CD4-positive, CD25-positive, alpha-beta regulatory T cell (primary cell): ENCODE measurements at regions not wholly inside any gene's neighbourhood (a gene's known extent, or its start where the extent isn't known, plus 50 kb on each side); places are given as distances from the start of the nearest gene placed in this dataset.

Source experiments
- ATAC-seq, 2 donors: fragments of 150-1000 bp; cut with Tn5 transposase; one replicate each; pipeline ENCODE4 v1.10.0; 2021; ENCODE audit warnings: low read depth in 2 of 2, moderate number of reproducible peaks in 2 of 2, moderate library complexity in 1 of 2
- DNase-seq, 3 donors: peaks; one replicate each; pipeline versions ENCODE4 v3.0.0 to v3.0.0-alpha.2; 2012 to 2022; ENCODE audit warnings: mixed read lengths in 1 of 3
- H3K27ac ChIP-seq: one replicate; pipeline ENCODE4 v1.7.0; 2013; ENCODE audit warnings: mild to moderate bottlenecking, low read length; ENCODE audit not compliant: insufficient read depth, poor library complexity, severe bottlenecking
- H3K27me3 ChIP-seq: one replicate; pipeline ENCODE4 v1.7.0; 2013; ENCODE audit warnings: low read length; ENCODE audit not compliant: control insufficient read depth, insufficient read depth
- H3K36me3 ChIP-seq: one replicate; pipeline ENCODE4 v1.7.0; 2013; ENCODE audit warnings: mild to moderate bottlenecking, low read length, moderate library complexity; ENCODE audit not compliant: control insufficient read depth, insufficient read depth
- H3K4me1 ChIP-seq: 2 replicates; pipeline ENCODE4 v1.7.0; 2013; ENCODE audit warnings: mild to moderate bottlenecking, low read length; ENCODE audit not compliant: insufficient read depth, control insufficient read depth, poor library complexity, severe bottlenecking
- H3K4me3 ChIP-seq: one replicate; pipeline ENCODE4 v1.7.0; 2013; ENCODE audit warnings: low read depth, mild to moderate bottlenecking, low read length, moderate library complexity
- H3K9me3 ChIP-seq, 2 experiments: 1 replicate in 1 of 2; 2 replicates in 1 of 2; pipeline ENCODE4 v1.7.0; 2013; ENCODE audit warnings: low read length in 2 of 2, mild to moderate bottlenecking in 1 of 2, moderate library complexity in 1 of 2; ENCODE audit not compliant: control insufficient read depth in 2 of 2
- H3K27ac Mint-ChIP-seq, 3 donors: one replicate each; pipeline ENCODE4 v1.8.0; 2020 to 2022; ENCODE audit warnings: mild to moderate bottlenecking in 3 of 3, mixed read lengths in 3 of 3, moderate library complexity in 2 of 3
- H3K27me3 Mint-ChIP-seq: one replicate; pipeline ENCODE4 v1.8.0; 2022; ENCODE audit warnings: mild to moderate bottlenecking, mixed read lengths
- H3K36me3 Mint-ChIP-seq: one replicate; pipeline ENCODE4 v1.8.0; 2020; ENCODE audit warnings: mixed read lengths
- H3K4me1 Mint-ChIP-seq, 4 donors: one replicate each; pipeline ENCODE4 v1.8.0; 2020 to 2022; ENCODE audit warnings: mixed read lengths in 4 of 4, mild to moderate bottlenecking in 1 of 4
- H3K4me3 Mint-ChIP-seq, 4 donors: one replicate each; pipeline ENCODE4 v1.8.0; 2020 to 2022; ENCODE audit warnings: mild to moderate bottlenecking in 4 of 4, mixed read lengths in 4 of 4, moderate library complexity in 3 of 4
- H3K9me3 Mint-ChIP-seq, 7 donors: one replicate each; pipeline ENCODE4 v1.8.0; 2020 to 2022; ENCODE audit warnings: mixed read lengths in 7 of 7, mild to moderate bottlenecking in 3 of 7, moderate library complexity in 2 of 7

GRCh38 chr10:6863381-6863780 is 283.3 kb upstream of the PRKCQ start:
- Mint-ChIP-seq H3K36me3 (no peaks in the 10 kb centered on the region), H3K4me1 (no peaks in the 10 kb centered on the region), H3K27me3 (peaks cover 38% of the 10 kb centered on the region), H3K9me3 (peaks cover 0 to 4% (median 3%) of the 10 kb centered on the region in 7 donors), H3K4me3 (no peak overlapping the region), H3K27ac (no peak overlapping the region)
- Histone ChIP-seq H3K4me1 (no peaks in the 10 kb centered on the region), H3K27ac (no peak overlapping the region), H3K27me3 (peaks cover 10% of the 10 kb centered on the region), H3K4me3 (no peak overlapping the region), H3K36me3 (no peaks in the 10 kb centered on the region), H3K9me3 (no peaks in the 10 kb centered on the region)
- ATAC-seq (no peak), DNase-seq (no peak)

- DNase-seq (no peak), ATAC-seq (no peak)
- Mint-ChIP-seq H3K4me1 (peaks cover 0 to 2% (median 0%) of the 10 kb centered on the region in 4 donors), H3K9me3 (peaks cover 0 to 2% (median 0%) of the 10 kb centered on the region in 7 donors), H3K36me3 (no peaks in the 10 kb centered on the region), H3K27ac (no peak overlapping the region), H3K4me3 (no peak overlapping the region), H3K27me3 (peaks cover 40% of the 10 kb centered on the region)
- no peaks in the 10 kb centered on the region for H3K4me1 ChIP-seq
- H3K9me3 ChIP-seq: no peaks in the 10 kb centered on the region
- H3K4me3 ChIP-seq: no peak overlapping the region
- no peak overlapping the region for H3K27ac ChIP-seq
- H3K36me3 ChIP-seq: no peaks in the 10 kb centered on the region
- peaks cover 4% of the 10 kb centered on the region for H3K27me3 ChIP-seq
Measured at GRCh38 chr10:6850452-6850851, 270.4 kb upstream of the PRKCQ start.

- Mint-ChIP-seq H3K36me3 (no peaks in the 10 kb centered on the region), H3K27me3 (peaks cover 37% of the 10 kb centered on the region), H3K4me1 (no peaks in the 10 kb centered on the region), H3K9me3 (peaks cover 0 to 2% (median 0%) of the 10 kb centered on the region in 7 donors), H3K4me3 (no peak overlapping the region), H3K27ac (no peak overlapping the region)
- DNase-seq: no peak
- H3K4me3 ChIP-seq: no peak overlapping the region
- H3K36me3 ChIP-seq: no peaks in the 10 kb centered on the region
- no peak overlapping the region for H3K27ac ChIP-seq
- no peaks in the 10 kb centered on the region for H3K4me1 ChIP-seq
- H3K27me3 ChIP-seq: peaks cover 4% of the 10 kb centered on the region
- no peak for ATAC-seq
- no peaks in the 10 kb centered on the region for H3K9me3 ChIP-seq
Measured at GRCh38 chr10:6847561-6847960, 267.5 kb upstream of the PRKCQ start.

- H3K27ac Mint-ChIP-seq: no peak overlapping the region
- no peaks in the 10 kb centered on the region for H3K4me1 ChIP-seq
- no peak overlapping the region for H3K4me3 ChIP-seq
- H3K9me3 ChIP-seq: no peaks in the 10 kb centered on the region
- H3K27me3 Mint-ChIP-seq: peaks cover 26% of the 10 kb centered on the region
- no peaks in the 10 kb centered on the region for H3K36me3 Mint-ChIP-seq
- H3K4me3 Mint-ChIP-seq: no peak overlapping the region
- H3K36me3 ChIP-seq: no peaks in the 10 kb centered on the region
- peaks cover 3% of the 10 kb centered on the region for H3K27me3 ChIP-seq
- H3K27ac ChIP-seq: no peak overlapping the region
- DNase-seq (no peak), ATAC-seq (no peak)
- peaks cover 0 to 2% (median 0%) of the 10 kb centered on the region in 7 donors for H3K9me3 Mint-ChIP-seq
- no peaks in the 10 kb centered on the region for H3K4me1 Mint-ChIP-seq
Measured at GRCh38 chr10:6843894-6844650, 264.0 kb upstream of the PRKCQ start.

GRCh38 chr10:6843481-6843881 is 263.4 kb upstream of the PRKCQ start:
- Histone ChIP-seq H3K36me3 (no peaks in the 10 kb centered on the region), H3K27me3 (peaks cover 3% of the 10 kb centered on the region), H3K4me3 (no peak overlapping the region), H3K27ac (no peak overlapping the region), H3K4me1 (no peaks in the 10 kb centered on the region), H3K9me3 (no peaks in the 10 kb centered on the region)
- Mint-ChIP-seq H3K4me1 (no peaks in the 10 kb centered on the region), H3K27ac (no peak overlapping the region), H3K27me3 (peaks cover 22% of the 10 kb centered on the region), H3K4me3 (no peak overlapping the region), H3K36me3 (no peaks in the 10 kb centered on the region), H3K9me3 (peaks cover 0 to 2% (median 0%) of the 10 kb centered on the region in 7 donors)
- DNase-seq: no peak
- ATAC-seq: no peak

GRCh38 chr10:6842722-6843121 is 262.6 kb upstream of the PRKCQ start:
- Histone ChIP-seq H3K4me1 (no peaks in the 10 kb centered on the region), H3K36me3 (no peaks in the 10 kb centered on the region), H3K9me3 (no peaks in the 10 kb centered on the region), H3K27me3 (peaks cover 3% of the 10 kb centered on the region), H3K4me3 (no peak overlapping the region), H3K27ac (no peak overlapping the region)
- no peak for DNase-seq
- Mint-ChIP-seq H3K27ac (no peak overlapping the region), H3K9me3 (peaks cover 0 to 2% (median 0%) of the 10 kb centered on the region in 7 donors), H3K36me3 (no peaks in the 10 kb centered on the region), H3K4me1 (no peaks in the 10 kb centered on the region), H3K27me3 (peaks cover 22% of the 10 kb centered on the region), H3K4me3 (no peak overlapping the region)
- no peak for ATAC-seq

GRCh38 chr10:6841761-6842160 is 261.7 kb upstream of the PRKCQ start:
- no peak overlapping the region for H3K4me3 ChIP-seq
- H3K27ac Mint-ChIP-seq: no peak overlapping the region
- H3K27me3 ChIP-seq: peaks cover 2% of the 10 kb centered on the region
- H3K36me3 ChIP-seq: no peaks in the 10 kb centered on the region
- H3K9me3 Mint-ChIP-seq: peaks cover 0 to under 1% (median 0%) of the 10 kb centered on the region in 7 donors
- H3K4me3 Mint-ChIP-seq: no peak overlapping the region
- H3K27me3 Mint-ChIP-seq: peaks cover 19% of the 10 kb centered on the region
- no peaks in the 10 kb centered on the region for H3K36me3 Mint-ChIP-seq
- DNase-seq: no peak
- no peaks in the 10 kb centered on the region for H3K4me1 Mint-ChIP-seq
- no peaks in the 10 kb centered on the region for H3K9me3 ChIP-seq
- no peaks in the 10 kb centered on the region for H3K4me1 ChIP-seq
- no peak for ATAC-seq
- no peak overlapping the region for H3K27ac ChIP-seq

- H3K27me3 ChIP-seq: peaks cover 2% of the 10 kb centered on the region
- H3K4me1 ChIP-seq: no peaks in the 10 kb centered on the region
- peaks cover 19% of the 10 kb centered on the region for H3K27me3 Mint-ChIP-seq
- no peak overlapping the region for H3K27ac ChIP-seq
- no peak overlapping the region for H3K27ac Mint-ChIP-seq
- no peaks in the 10 kb centered on the region for H3K4me1 Mint-ChIP-seq
- H3K4me3 Mint-ChIP-seq: no peak overlapping the region
- no peaks in the 10 kb centered on the region for H3K9me3 Mint-ChIP-seq
- ATAC-seq (no peak), DNase-seq (no peak)
- H3K36me3 ChIP-seq: no peaks in the 10 kb centered on the region
- no peaks in the 10 kb centered on the region for H3K36me3 Mint-ChIP-seq
- no peak overlapping the region for H3K4me3 ChIP-seq
- no peaks in the 10 kb centered on the region for H3K9me3 ChIP-seq
Measured at GRCh38 chr10:6840766-6841165, 260.7 kb upstream of the PRKCQ start.
